Loucy (cell line): ENCODE measurements at regions not wholly inside any gene's neighbourhood (a gene's known extent, or its start where the extent isn't known, plus 50 kb on each side); places are given as distances from the start of the nearest gene placed in this dataset.

Source experiments
- EZH2phosphoT487 ChIP-seq: fragments of 200-600 bp; IDR thresholded peaks from 2 replicates; pipeline ENCODE4 v1.6.1; 2018; ENCODE audit warnings: antibody characterized with exemption, mild to moderate bottlenecking, moderate library complexity, borderline replicate concordance
- TF ChIP-seq, protein P1 (sequence below): fragments of 200-600 bp; sonication (generic); conservative IDR thresholded peaks from 2 replicates; pipeline ENCODE4 v1.5.1; 2014; ENCODE audit warnings: mild to moderate bottlenecking, antibody characterized with exemption, low read length

DNA sequence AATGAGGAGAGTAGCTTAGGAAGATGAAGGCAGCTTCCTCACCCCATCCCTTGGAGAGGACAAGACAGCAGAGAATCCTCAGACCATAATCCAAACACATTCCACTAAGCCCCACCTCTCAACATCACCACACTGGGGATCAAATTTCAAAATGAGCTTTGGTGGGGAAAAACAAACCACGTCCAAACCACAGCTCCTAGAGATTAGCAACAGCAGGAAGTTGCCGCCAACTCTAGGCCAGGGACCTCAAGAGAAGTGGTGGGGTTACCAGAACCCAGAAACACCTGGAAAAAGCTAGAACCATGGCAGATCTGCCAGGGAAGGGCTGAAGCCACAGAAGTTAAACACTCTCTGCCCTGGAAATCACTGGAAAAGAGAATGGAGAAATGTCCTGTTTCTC, 571.6 kb downstream of the HS3ST4 start:
- TF ChIP-seq, protein P1, sequence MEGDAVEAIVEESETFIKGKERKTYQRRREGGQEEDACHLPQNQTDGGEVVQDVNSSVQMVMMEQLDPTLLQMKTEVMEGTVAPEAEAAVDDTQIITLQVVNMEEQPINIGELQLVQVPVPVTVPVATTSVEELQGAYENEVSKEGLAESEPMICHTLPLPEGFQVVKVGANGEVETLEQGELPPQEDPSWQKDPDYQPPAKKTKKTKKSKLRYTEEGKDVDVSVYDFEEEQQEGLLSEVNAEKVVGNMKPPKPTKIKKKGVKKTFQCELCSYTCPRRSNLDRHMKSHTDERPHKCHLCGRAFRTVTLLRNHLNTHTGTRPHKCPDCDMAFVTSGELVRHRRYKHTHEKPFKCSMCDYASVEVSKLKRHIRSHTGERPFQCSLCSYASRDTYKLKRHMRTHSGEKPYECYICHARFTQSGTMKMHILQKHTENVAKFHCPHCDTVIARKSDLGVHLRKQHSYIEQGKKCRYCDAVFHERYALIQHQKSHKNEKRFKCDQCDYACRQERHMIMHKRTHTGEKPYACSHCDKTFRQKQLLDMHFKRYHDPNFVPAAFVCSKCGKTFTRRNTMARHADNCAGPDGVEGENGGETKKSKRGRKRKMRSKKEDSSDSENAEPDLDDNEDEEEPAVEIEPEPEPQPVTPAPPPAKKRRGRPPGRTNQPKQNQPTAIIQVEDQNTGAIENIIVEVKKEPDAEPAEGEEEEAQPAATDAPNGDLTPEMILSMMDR: no peak
- TF ChIP-seq EZH2phosphoT487: no peak
